ENCODE measurements at regions not wholly inside any gene's neighbourhood (a gene's known extent, or its start where the extent isn't known, plus 50 kb on each side); places are given as distances from the start of the nearest gene placed in this dataset.

- no peak for DNase-seq
Measured at GRCh38 chr3:178397836-178398235, 138.4 kb upstream of the KCNMB2 start.

- no peak for DNase-seq
Measured at GRCh38 chr3:178404961-178405360, 131.3 kb upstream of the KCNMB2 start.

- no peak for DNase-seq
Measured at GRCh38 chr3:178405531-178405930, 130.7 kb upstream of the KCNMB2 start.

GRCh38 chr3:178406206-178406605 lies 130.0 kb upstream of the KCNMB2 start:
- no peak for DNase-seq

- DNase-seq = no peak
Measured at GRCh38 chr3:178415384-178415783, 120.9 kb upstream of the KCNMB2 start.

GRCh38 chr3:178417736-178418135 lies 118.5 kb upstream of the KCNMB2 start:
- no peak for DNase-seq

GRCh38 chr3:178419071-178419470 lies 117.2 kb upstream of the KCNMB2 start:
- DNase-seq = no peak

GRCh38 chr3:178420033-178420432 lies 116.2 kb upstream of the KCNMB2 start:
- no peak for DNase-seq

- DNase-seq = no peak
Measured at GRCh38 chr3:178421069-178421468, 115.2 kb upstream of the KCNMB2 start.

- no peak for DNase-seq
Measured at GRCh38 chr3:178422406-178422805, 113.8 kb upstream of the KCNMB2 start.

GRCh38 chr3:178428037-178428436 lies 108.2 kb upstream of the KCNMB2 start:
- no peak for DNase-seq

GRCh38 chr3:178434206-178434805 lies 101.9 kb upstream of the KCNMB2 start:
- no peak for DNase-seq

- DNase-seq = no peak
Measured at GRCh38 chr3:178435575-178435974, 100.7 kb upstream of the KCNMB2 start.

GRCh38 chr3:178436773-178437172 lies 99.5 kb upstream of the KCNMB2 start:
- no peak for DNase-seq

GRCh38 chr3:178437236-178437635 lies 99.0 kb upstream of the KCNMB2 start:
- DNase-seq = no peak

GRCh38 chr3:178439504-178439903 lies 96.7 kb upstream of the KCNMB2 start:
- no peak for DNase-seq

GRCh38 chr3:178440043-178440442 lies 96.2 kb upstream of the KCNMB2 start:
- DNase-seq = no peak

GRCh38 chr3:178443634-178444033 lies 92.6 kb upstream of the KCNMB2 start:
- DNase-seq = no peak

GRCh38 chr3:178445139-178445538 lies 91.1 kb upstream of the KCNMB2 start:
- DNase-seq = no peak

GRCh38 chr3:178446059-178446458 lies 90.2 kb upstream of the KCNMB2 start:
- DNase-seq = no peak

GRCh38 chr3:178450476-178450875 lies 85.8 kb upstream of the KCNMB2 start:
- no peak for DNase-seq

GRCh38 chr3:178451799-178452198 lies 84.4 kb upstream of the KCNMB2 start:
- no peak for DNase-seq

GRCh38 chr3:178454726-178455125 lies 81.5 kb upstream of the KCNMB2 start:
- DNase-seq = no peak

- DNase-seq = no peak
Measured at GRCh38 chr3:178455226-178455625, 81.0 kb upstream of the KCNMB2 start.

GRCh38 chr3:178455946-178456345 lies 80.3 kb upstream of the KCNMB2 start:
- no peak for DNase-seq

Measured in stimulated activated CD4-positive, alpha-beta T cell treated with anti-CD3 and anti-CD28 coated beads, Interleukin-4, amount 100 ng/mL, for 1 hour (primary cell).